IPS DF 19.7 (cell line): ENCODE measurements at regions not wholly inside any gene's neighbourhood (a gene's known extent, or its start where the extent isn't known, plus 50 kb on each side); places are given as distances from the start of the nearest gene placed in this dataset.
A peak's percentile ranks its signal among the peaks of the same experiment; 100 is the strongest.

Experiments used
- DNase-seq: peaks from one replicate; pipeline ENCODE4 v3.0.0-alpha.2; 2013; ENCODE audit warnings: low read depth, low spot score

- DNase-seq: peak; percentile 77
Observed at GRCh38 chr20:11716239-11716944, 201.3 kb upstream of the BTBD3 start.

DNA sequence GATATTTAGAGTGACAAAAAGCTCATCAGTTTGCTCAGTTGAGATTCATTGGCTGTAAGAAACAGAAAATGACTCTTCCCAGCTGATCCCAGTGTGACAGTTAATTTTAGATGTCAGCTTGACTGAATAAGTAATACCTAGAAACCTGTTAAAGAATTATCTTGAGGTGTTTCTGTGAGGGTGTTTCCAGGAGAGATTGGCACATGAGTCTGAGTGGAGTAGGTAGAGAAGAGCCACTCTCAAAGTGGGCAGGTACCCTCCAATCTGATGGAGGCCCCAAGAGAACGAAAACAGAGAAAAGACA lies 200.8 kb upstream of the BTBD3 start:
- DNase-seq: no peak

- no peak for DNase-seq
Observed at GRCh38 chr20:11717562-11717961, 200.1 kb upstream of the BTBD3 start.

DNA sequence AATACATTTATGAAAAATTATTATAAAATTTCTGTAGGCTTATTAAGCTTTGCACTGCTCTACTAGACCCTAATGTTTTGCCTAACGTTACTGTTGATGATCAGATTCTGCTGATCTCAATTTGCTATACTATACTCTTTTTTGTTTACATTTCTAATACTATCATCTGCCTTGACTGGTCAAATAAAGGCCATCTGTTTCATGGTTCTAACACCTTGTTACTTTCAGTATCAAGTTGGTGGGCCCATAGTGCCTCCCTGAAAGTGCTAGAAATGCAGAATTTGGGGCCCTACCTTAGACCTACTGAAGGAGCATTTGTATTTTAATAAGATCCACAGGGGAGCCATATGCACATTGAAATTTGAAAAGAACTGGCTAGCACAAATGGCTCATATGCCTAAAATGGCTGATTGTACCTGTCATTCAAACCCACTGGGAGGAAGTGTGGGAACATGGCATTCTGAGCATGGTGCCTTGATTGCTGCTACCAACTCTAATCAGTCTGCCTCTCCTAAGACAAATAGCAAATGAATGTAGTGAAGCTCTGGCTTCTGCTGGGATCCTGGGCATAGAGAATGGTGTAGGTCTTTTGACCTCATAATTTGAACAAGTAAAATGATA lies 199.1 kb upstream of the BTBD3 start:
- peak; percentile 12 for DNase-seq

GRCh38 chr20:11719153-11719552 lies 198.5 kb upstream of the BTBD3 start:
- DNase-seq: peak; percentile 45

GRCh38 chr20:11721411-11721810 lies 196.3 kb upstream of the BTBD3 start:
- DNase-seq: no peak

GRCh38 chr20:11724097-11724496 lies 193.6 kb upstream of the BTBD3 start:
- no peak for DNase-seq

DNA sequence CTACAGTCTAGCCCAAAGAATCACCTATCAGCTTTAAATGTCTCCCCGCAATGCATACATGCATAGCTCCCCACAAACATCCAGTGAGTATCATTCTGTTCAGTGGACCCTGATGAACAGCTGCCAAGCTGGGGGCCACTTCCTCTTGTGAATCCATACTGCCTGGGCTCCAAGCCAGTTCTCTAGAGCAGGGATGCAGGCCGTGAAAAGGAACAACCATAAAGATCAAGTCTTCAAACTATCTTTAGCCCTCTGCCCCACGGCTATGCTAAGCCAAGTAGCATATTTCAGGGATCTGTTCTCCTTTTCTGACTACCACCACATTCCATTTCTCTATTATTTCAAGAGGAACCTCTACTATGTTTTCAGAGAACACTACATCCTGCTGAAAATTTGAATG lies 191.7 kb upstream of the BTBD3 start:
- DNase-seq: no peak

GRCh38 chr20:11727708-11728107 lies 190.0 kb upstream of the BTBD3 start:
- DNase-seq: no peak

GRCh38 chr20:11728937-11729336 lies 188.8 kb upstream of the BTBD3 start:
- DNase-seq: no peak

- no peak for DNase-seq
Observed at GRCh38 chr20:11729806-11730205, 187.9 kb upstream of the BTBD3 start.

DNA sequence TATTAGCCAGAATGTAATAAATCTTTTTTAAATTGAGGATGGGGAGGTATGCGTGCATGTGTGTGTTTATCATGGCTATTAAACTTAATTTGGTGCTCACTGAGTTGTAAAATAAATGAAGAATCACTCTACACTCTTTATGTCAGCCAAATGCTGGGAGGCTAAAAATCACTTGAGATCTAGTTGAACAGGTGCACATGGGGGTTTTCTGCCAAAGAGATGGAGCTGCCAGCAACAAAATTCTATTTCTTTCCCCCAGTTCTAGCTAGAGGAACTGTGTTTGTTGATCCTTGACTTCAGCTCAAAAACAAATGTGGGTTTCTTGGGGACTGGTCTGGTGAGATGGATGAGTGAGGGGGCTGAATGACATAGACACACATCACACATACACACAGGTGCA lies 183.3 kb upstream of the BTBD3 start:
- no peak for DNase-seq

GRCh38 chr20:11738852-11739251 lies 178.8 kb upstream of the BTBD3 start:
- DNase-seq: no peak

DNA sequence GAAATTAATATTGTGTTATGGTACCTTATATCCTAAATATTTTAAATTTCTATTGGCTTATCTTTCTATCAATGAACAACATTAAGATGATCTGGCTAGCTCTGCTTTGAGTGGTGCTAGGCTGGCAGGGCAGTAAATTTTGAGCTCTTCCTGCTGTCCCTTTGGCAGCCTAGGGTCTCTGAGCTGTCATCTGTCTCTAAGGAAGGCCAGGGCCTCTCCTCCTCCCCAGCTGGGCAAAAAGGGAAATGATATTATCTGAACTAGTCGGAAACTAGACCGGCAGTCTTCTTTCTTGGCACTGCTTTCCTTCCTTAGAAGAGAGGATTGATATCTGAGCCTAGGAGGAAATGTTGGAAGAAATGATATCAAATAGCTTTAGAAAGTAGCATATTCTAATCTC lies 176.7 kb upstream of the BTBD3 start:
- DNase-seq: no peak

DNA sequence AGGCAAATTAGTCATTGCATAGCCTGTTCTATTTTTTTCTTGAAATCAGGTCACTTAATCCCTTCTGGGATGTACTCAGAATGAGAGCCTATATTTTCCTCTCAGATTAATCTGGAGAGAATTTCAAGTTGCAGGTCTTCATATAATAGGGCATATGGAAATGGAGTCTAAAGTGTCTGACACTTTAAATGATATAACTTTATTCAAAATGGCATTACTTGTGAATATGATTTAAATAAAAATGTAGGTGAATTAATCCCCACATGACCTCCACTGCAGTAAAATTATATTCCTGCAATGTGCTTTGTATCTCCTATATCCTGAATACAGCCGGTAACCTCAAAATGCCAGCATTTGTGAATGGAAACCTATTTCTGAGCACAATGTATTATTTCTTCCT lies 172.5 kb upstream of the BTBD3 start:
- DNase-seq: no peak

DNA sequence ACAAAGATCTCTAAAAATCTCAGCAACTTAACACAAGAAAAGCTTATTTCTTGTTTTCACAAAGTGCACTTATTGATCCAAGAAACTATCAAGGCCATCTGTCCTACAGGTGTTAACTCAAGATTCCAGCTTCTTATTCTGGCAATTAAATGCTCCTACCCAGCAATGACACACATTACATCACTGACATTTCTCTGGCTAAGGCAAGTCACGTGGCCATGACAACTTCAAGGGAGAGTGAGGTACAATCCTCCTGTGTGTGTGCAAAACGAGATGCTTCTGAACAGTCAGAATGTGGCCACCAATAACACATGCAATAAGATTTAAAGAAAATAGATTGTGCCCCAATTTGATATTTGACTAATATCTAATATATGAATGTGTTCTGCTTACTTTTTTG lies 169.3 kb upstream of the BTBD3 start:
- no peak for DNase-seq

GRCh38 chr20:11752336-11752735 lies 165.4 kb upstream of the BTBD3 start:
- no peak for DNase-seq

DNA sequence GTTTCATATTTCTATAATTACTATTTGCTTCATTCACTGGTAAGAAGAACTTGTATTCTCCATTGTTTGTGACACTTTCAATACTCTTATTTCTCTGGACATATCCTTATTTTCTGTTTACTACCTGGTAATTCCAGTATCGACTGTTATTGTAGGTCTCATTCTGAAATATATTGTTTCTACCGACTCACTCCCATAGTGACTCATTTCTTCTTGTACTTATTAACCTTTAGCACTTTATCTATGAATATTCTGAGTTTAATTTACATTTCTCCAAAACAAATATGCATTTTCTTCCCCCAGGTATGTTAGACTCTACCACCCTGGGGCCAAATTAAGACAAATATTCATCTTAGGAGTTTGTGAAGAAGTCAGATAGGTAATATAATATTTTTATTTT lies 164.5 kb upstream of the BTBD3 start:
- DNase-seq: no peak

DNA sequence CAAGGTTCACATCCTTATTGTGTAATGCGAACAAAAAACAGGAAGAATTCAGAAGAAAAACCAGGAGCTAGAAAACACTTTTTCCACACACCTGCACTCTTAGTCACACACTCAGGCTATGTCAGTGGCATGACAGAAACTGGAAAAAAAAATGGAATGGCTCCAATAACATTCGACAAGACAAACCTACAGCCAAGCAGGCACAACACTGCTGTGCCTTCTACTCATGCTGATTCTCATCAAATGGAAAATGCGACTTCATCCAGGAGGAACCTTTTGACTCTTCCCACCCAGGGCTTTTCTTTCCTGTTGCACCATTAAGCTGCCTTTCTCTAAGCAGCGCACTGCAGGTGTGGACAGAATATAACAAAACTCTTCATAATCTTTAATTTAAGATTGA lies 163.2 kb upstream of the BTBD3 start:
- no peak for DNase-seq

GRCh38 chr20:11755071-11755841 lies 162.4 kb upstream of the BTBD3 start:
- no peak for DNase-seq

- DNase-seq: no peak
Observed at GRCh38 chr20:11761497-11761896, 156.2 kb upstream of the BTBD3 start.

DNA sequence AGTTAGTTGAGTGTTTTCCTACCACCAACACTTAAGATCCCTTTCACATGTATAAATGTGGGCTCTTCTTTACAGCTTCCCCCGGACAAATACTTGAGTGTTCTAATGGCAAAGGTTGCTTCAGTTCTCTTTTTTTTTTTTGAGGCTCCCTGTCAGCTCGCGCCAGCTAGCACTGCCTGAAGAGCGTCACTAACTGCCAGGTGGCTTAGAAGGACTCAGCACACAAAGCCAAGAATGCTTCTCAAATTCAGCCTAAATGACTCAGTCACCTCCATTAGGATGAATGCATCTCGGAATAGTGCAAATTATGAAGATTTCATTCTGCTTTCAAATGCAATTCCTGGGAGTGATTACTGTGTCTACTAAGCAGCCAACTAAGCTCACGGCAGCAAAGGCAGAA lies 150.7 kb upstream of the BTBD3 start:
- DNase-seq: peak; percentile 78

DNA sequence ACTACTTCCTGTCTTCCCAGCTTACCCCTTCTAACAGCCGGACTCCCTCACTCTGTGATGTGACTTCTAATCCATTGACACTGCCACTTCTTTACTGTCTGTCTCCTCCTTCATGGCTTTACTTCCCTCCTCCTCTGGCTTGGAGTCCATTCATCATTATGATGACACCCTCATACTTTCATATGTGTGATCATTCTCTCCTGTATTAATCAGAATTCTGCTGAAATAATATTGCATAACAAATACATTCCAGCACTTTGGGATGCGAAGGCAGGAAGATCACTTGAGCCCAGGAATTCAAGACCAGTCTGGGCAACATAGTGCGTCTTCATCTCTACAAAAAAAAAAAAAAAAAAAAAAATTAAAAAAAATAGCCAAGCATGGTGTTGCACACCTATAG lies 147.9 kb upstream of the BTBD3 start:
- DNase-seq: no peak
